HG02840 (cell line): ENCODE measurements at regions not wholly inside any gene's neighbourhood (a gene's known extent, or its start where the extent isn't known, plus 50 kb on each side); places are given as distances from the start of the nearest gene placed in this dataset.

ENCODE experiments used
- ATAC-seq: cut with Tn5 transposase; IDR thresholded peaks from one replicate; pipeline ENCODE4 v1.9.1; 2021; ENCODE audit warnings: mild to moderate bottlenecking, moderate library complexity, moderate number of reproducible peaks; ENCODE audit not compliant: unreplicated experiment, low FRiP score

DNA sequence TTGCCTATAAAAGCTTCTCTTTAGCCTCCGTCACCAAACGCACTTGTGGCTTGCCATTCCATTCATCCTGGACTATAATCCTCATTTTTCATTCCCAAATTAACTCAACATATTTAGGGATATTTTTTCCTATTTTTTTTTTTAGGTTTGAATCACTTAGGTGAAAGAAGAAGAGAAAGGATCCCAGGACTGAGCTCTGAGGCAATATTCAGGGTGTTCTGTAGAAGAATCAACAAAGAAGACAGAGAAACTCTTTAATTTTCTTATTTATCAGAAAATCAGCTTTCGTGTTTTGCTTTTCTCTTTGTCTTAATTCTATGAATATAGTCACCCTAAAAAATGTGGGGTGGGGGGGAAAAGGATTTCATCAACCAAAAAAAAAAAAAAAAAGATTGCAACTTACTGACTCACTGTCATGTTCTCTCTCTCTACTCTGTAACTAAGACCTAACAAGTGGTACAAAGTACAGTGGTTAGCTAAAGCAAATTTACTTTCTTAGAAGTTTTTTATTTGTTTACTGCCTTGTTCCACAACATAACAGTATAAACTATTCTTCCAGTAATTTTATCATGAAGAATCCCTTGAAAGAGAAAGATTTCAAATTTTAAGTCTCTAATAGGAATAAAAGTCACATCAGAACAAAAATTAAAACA lies 272.0 kb downstream of the DHX15 start:
- ATAC-seq = no peak

DNA sequence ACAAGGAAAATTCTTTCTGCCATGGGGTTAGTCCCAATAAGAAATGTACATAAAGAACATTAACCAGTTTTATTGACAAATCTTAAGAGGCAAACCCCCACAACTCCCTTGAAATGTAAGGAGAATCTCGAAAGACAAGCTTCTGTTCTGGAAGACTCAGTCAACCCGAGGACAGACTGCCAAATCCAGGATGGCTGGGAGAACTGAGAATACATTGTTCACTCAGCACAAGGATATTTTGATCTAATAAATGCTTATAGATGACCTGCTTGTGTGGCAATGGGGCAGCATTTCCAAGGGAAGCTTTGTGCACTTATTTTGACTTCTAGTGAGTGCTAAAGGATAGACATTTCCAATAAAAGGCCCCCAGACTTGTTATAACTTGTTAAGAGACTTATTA lies 280.4 kb downstream of the DHX15 start:
- ATAC-seq = no peak

DNA sequence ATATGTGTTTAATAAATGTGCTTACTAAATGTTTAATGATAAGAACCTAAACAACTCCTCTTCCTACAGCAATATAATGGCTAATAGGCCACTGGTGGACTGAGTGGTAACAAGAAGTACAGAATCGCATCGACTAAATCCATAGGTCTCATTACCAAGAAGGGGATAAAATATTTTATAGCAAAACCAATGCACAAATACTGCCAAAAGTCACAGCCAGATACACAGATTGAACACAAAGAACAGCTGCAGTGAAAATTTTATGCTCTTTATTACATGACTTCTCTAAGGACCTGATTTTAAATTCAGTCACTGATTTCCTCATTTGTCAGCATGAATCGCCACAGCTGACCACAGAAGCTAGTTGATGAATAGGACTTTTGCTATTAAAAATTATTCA lies 285.4 kb downstream of the DHX15 start:
- ATAC-seq = no peak

DNA sequence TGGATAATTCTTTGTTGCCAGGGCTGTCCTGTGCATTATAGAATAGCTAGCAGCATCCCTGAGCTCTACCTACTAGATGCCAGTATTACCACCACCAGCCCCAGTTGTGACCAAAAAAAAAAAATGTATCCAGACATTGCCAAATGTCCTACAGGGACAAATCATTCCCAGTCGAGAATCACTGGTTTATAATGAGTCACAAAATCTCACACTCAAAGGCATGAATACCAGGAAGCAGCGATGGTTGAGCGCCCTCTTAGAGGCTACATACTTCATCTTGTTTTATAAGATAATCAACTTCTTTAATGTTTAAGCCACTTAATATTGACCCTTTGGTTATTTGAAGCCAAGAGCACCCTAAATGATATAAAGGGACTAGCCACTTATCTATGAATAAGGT lies 297.3 kb downstream of the DHX15 start:
- ATAC-seq = no peak

DNA sequence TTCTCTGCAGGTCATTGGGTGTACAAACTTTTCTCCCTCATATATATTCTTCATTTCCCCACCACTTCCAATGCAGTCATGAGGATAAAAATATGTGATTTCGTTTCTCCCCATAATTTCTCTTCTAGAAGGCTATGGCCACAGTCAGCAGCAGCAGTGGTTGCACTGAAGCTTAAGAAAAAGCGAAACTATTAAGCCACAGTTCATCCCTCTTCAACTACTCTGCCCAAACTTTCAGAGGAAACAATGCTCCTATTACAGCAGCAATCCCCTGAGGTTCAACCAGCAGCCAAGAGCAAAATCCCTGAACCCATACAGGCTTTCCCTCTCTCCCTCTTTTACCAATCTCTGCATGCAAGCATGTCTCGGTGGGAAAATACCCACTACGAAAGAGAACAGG lies 298.6 kb downstream of the DHX15 start:
- ATAC-seq = no peak

DNA sequence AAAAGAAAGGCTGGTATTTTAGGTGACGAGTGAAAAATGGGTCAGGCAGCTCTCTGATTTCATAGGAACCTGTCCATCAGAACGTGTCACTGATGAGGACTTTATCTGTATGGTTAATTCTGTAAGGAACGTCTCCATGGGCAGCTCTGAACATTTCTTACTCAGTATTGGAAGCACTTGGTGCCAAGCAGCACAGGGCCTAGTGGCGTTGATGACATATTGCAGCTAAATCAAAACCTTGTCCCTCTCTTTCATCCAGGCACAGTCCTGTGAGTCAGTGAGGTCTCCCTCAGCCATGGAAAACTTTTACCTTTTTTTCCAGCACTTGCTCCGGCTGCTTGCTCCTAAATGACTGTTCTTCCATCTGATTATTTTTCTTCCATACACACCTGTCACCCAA lies 301.9 kb downstream of the DHX15 start:
- no peak for ATAC-seq

DNA sequence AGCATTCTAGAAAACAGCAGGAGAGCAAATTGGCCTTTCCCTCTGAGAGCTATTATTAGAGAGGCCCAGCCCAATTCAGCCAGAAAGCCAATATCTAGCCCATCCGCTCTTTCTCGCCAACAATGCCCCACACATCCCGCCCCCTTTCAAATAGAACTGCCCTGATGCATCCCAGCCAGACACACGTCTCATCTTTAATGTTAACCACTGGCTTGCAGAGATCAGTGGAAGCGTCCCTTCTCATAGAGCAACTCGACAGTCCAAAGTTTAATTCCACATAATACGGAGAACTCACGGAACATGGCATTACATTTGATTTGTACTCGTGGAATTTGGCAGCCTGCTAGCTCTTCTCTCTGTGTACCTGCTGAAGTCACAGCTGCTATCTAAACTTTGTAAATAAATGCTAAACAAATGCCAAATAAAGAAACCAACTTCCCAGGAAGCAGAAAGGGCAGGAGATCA lies 304.4 kb downstream of the DHX15 start:
- ATAC-seq = no peak

DNA sequence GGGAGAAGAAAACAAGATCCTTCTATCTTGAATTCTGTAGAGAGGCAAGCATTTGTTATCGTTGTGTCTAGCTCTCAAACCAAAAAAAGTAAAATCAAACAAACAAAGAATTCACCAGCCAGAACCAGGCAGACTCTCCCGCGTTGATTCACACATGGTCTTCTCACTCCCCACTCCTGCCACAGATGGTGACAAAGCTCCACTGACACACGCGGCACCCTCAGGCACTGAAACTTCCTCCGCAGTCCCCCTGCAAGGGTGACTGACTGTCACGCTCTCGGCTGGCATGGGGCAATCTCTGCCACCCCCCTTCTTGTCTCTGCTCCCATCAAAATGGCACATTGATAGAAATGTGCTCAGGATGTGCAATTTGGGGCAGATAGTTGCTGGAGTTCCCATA lies 304.9 kb downstream of the DHX15 start:
- ATAC-seq = no peak

DNA sequence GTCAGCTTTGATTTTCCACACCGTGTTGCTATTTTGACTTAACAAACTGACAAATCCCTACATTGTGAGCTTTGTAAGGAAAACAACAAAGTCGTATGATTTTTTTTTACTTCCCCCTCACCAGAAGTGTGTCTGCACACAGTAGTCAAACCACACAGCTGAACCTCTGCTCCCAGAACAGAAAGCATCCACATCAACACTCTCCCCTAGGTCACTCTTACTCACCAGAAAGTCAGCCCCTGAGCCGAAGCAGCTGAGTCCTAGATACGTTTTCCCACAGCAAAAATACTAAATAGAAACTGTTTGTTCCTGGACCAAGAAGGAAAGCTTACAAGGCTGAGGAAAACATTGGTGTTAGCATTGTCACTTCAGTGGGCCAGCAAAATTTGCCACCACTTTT lies 305.7 kb downstream of the DHX15 start:
- no peak for ATAC-seq

DNA sequence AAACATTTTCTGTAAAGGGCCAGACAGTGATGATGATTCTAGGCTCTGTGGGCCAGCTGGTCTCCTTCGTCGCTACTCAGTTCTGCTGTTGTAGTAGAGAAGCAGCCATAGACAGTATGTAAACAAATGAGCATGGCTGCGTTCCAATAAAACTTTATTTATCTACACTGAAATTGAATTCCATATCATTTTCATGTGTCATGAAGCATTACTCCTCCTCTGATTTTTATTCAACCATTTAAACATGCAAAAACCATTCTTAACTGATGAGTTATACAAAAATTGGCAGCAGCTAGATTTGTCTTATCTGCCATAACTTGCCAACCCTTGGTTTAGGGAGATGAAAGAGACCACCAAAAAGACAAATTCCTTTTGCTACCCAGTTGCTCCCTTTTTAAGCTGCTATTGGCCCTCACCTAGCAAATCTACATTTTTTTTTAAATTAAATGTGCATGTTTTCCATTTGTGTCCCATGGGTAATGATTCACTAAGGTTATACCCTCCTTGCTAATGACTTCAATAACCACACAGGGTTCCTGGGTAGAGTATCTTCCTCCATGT lies 309.9 kb downstream of the DHX15 start:
- no peak for ATAC-seq

DNA sequence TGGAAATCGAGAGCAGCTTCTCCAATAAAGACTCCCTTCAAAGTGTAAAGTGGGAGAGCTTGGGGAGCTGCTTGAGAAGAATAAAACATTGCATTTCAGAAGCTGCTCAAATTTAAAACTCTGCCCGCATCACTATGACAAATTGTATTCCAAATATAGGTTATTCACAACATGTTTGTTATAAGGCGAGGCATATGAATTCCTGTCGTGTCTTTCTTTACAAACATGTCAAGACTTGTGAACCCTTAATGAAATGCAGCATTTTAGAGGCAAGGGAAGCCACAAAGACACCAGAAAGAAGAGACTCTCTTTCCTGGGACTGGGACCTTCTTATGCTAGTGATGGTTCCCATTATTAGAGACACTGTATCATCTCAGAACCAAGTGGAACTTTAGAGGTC lies 311.2 kb downstream of the DHX15 start:
- ATAC-seq = no peak

DNA sequence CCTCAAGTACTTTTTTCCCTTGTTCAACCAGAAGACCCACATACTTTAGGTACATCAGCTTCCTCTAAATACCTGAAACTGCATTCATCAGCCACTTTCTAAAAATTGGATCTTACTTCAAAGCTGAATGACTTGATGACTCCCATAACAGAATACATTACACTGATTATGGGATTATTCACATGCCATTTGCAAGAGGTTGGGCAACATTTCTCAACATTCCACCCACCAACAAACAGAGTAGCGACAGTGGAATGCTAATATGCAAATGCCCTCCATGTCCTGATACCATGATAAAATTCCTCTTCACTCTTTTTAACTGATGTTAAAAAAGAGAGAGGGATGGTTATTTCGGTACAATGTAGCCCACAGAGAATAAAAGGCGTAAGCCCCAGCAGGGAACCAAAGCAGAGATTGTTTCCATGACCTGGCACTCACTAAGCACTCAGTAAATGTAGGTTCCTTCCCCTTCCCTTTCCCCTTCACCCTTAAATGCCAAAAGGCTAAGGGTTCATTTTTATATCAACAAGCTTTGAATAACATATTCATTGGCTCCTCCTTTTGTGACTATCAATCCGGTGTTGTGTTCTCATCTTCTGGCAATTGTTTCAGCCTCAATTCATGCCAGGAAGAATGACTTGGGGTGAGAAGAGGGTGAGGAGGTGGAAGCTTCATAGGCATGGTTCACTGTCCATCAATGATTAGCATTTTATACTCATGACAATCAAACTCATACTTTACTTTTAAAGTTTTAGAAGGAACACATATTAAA lies 317.2 kb downstream of the DHX15 start:
- ATAC-seq = no peak

DNA sequence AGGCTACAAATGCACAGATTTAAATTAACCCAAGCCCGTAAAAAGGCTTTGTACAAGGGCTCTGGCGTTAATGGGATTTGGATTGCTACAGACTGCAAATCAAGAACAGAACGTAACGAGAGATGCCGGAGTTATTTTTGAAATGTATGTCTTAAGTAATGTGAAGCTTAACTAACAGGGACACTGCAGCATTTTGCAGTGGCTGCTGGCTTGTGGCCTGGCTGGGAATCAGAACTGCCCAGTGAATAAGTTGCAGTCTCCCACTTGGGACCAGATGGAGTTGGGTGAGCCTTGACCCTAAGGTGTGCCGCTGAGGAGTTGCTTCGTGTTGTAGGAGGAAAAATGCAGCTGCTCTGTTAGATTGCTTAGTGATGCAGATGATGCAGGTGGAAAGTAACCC lies 318.4 kb downstream of the DHX15 start:
- ATAC-seq = no peak

DNA sequence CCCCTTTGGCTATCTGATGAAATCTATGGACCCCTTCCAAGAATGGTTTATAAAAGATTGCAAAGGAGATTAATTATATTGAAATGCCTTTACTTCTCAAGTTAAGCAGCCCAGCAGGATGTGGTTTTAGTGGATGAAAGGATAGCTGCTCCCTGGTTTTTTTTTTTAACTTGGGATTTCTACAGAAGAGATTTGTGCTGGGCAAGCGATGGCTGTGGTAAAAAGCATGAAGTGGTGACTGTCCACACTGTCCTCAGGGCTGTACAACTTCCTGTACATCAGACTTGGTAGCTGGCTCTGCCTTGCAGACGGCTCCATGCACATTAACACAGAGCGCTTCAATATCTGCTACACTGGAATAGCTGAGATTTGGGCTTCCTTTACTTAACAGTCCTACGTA lies 321.7 kb downstream of the DHX15 start:
- ATAC-seq = no peak

DNA sequence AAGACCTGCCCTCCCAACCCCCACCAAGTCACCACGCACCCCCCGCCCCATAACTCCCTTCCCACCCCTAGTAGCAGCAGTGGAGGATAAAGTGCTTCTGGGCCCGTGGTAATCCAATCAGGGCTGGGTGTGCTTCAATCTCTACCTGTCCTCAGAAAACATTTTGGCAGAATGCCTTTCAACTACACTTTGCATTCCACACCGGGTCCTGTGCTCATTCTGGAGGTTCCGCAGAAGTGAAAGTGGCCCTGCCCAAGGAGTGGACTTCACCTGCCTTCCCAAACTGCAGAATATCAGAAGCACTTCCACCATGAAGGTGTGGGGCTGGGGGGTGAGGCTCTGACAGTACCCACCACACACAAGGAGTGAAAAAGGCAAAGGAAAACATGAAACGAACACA lies 322.3 kb downstream of the DHX15 start:
- ATAC-seq = no peak

DNA sequence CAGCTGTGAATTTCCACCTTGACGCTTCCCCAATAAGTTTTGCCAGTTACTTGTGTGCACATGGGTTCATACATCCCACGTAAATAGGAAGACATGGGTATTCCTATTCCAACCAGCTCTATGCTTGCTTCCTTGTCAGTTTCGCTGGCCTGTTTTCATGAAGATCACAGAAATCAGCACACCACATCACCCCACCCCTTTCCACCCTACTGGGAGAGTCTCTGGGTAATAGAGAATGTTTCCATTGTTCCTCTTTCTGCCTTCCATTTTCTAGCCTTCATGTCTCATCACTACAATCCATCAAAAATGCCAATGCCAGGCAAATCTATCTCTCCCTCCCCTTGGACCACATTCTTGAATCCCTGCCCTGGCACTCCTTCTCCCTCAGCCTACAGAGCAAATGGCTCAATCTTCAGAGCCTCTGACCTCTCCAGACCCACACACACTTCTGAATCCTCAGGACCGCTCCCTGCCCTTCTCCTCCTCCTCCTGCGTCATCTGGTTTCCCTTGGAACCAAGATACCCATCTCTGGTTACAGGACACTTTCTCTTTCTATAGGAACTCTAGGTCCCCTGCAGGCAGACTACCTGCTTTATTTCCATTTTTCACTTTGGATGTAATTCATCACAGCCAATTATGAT lies 323.3 kb downstream of the DHX15 start:
- ATAC-seq = no peak

DNA sequence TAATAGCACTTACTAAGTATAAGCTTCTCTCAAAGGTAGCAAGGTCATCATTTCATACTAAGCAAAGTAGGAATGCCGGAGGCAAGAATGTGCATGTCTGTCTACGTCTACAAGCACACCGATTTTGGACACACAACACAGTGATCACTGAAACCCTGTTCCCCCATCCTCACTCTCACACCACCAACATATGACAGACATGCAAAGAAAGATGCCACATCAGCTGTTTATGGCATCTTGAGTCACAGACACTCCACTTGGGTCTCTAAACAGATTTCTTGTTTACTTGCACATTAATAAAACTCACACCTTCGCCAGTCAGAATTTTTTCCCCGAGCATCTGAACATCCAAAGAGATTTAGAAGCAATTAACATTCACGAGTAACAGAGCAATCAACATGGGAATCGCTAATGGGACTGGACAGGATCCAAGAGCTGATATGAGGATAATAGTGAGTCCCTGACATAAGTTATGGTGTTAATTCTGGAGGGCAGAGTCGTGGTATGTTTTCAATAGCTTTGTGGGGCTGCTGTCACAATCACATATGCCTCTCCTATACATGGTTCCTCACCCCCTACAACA lies 324.1 kb downstream of the DHX15 start:
- ATAC-seq = no peak

DNA sequence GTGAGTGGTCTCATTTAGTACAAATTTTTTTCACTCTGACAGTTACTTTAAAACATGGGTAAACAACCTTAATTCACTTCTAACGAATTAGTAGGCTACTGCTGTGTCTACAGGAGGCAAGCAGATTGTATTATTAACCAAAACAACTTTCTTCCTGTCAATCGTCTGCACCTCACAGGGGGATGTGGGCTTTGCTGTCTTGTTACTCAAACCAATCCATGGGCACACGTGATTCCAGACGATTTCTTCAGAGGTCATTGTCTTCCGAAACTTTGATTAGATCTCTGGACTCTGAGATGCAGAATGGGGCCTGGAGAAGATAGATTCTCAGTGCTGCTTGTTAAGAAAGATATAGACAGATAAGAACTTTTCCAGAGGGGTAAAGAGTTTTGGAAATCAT lies 327.8 kb downstream of the DHX15 start:
- ATAC-seq = no peak

DNA sequence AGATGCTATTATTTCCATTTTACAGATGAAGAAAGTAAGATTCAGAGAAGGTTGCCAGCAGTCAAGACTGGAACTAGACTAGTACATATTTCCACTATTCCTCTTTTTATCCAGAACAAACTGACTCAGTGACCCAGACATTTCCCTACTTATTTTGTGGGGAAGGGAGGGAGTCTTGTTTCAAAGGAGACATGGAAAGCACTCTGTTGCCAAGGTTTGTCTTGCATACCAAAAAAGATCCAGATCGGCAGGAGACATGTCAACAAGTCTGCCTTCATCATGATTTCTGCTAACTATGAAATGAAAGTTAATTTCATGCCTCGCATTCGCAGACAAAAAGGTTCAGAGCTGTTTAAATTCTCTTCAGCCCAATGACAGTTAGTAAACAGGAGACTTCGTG lies 328.3 kb downstream of the DHX15 start:
- ATAC-seq = no peak

DNA sequence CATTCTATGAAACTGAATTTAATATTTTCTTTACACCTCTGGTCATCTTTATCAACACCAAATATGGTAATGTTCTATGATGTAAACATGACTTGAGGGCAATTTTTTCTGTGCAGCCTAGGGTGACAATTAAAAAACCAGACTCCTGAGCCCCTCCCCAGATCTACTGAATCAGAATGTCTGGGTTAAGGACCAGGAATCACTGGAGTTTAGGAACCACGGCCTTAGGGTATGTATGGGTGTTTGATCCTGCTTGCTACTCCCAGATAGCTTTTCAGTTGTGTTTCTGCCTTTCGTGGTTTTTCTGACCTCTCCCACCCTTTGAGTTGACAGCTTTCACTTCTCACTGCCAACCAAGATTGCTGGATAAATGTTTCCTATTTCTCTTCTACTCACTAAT lies 332.2 kb downstream of the DHX15 start:
- ATAC-seq = no peak

DNA sequence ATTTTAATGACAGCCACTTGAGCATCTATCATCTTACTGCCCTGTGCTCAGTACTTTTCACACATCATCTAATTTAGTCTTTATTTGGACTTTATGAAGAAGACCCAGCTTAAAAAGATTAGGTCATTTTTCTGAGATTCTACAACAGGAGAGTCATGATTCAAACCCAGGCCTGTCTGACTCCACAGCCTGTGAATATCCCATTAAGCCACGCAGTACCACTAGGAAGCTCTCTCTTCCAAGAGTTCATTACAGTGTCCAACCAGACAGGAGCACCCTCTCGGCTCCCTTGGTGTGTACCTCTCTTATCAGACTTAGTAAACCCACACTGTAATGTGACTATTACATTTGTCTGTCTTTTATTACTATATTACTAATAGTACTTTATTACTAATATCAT lies 332.8 kb downstream of the DHX15 start:
- no peak for ATAC-seq
